ENCODE measurements at regions not wholly inside any gene's neighbourhood (a gene's known extent, or its start where the extent isn't known, plus 50 kb on each side); places are given as distances from the start of the nearest gene placed in this dataset.
"Not testable (repeated sequence)": the region's sequence is repeated elsewhere in the genome, so short reads cannot be mapped to it uniquely, and the experiment has no call there.

GRCh38 chr4:38512840-38513239 is 151.2 kb upstream of the KLF3 start:
- DNase-seq (ENCODE audit: low spot score): no peak

GRCh38 chr4:38514465-38515146 is 149.4 kb upstream of the KLF3 start:
- DNase-seq (ENCODE audit: low spot score): no peak

- no peak for DNase-seq (ENCODE audit: low spot score)
Measured at GRCh38 chr4:38516190-38516589, 147.8 kb upstream of the KLF3 start.

- no peak for DNase-seq (ENCODE audit: low spot score)
Measured at GRCh38 chr4:38519666-38520065, 144.3 kb upstream of the KLF3 start.

- no peak for DNase-seq (ENCODE audit: low spot score)
Measured at GRCh38 chr4:38523054-38523453, 140.9 kb upstream of the KLF3 start.

- DNase-seq (ENCODE audit: low spot score): no peak
Measured at GRCh38 chr4:38523524-38524448, 140.2 kb upstream of the KLF3 start.

GRCh38 chr4:38526412-38526811 is 137.6 kb upstream of the KLF3 start:
- peak; percentile 45 for DNase-seq (ENCODE audit: low spot score)

- peak; percentile 77 for DNase-seq (ENCODE audit: low spot score)
Measured at GRCh38 chr4:38529189-38530115, 134.5 kb upstream of the KLF3 start.

- DNase-seq (ENCODE audit: low spot score): no peak
Measured at GRCh38 chr4:38530486-38530885, 133.5 kb upstream of the KLF3 start.

GRCh38 chr4:38531141-38531727 is 132.8 kb upstream of the KLF3 start:
- DNase-seq (ENCODE audit: low spot score): no peak

- DNase-seq (ENCODE audit: low spot score): no peak
Measured at GRCh38 chr4:38532908-38533499, 131.0 kb upstream of the KLF3 start.

GRCh38 chr4:38534344-38535045 is 129.5 kb upstream of the KLF3 start:
- DNase-seq (ENCODE audit: low spot score): no peak

GRCh38 chr4:38535071-38535470 is 128.9 kb upstream of the KLF3 start:
- DNase-seq (ENCODE audit: low spot score): not testable (repeated sequence)

GRCh38 chr4:38535717-38536116 is 128.3 kb upstream of the KLF3 start:
- no peak for DNase-seq (ENCODE audit: low spot score)

GRCh38 chr4:38536716-38537115 is 127.3 kb upstream of the KLF3 start:
- no peak for DNase-seq (ENCODE audit: low spot score)

- no peak for DNase-seq (ENCODE audit: low spot score)
Measured at GRCh38 chr4:38537666-38538065, 126.3 kb upstream of the KLF3 start.

GRCh38 chr4:38538517-38538916 is 125.5 kb upstream of the KLF3 start:
- no peak for DNase-seq (ENCODE audit: low spot score)

GRCh38 chr4:38539501-38539900 is 124.5 kb upstream of the KLF3 start:
- DNase-seq (ENCODE audit: low spot score): no peak

GRCh38 chr4:38547052-38547451 is 116.9 kb upstream of the KLF3 start:
- DNase-seq (ENCODE audit: low spot score): no peak

- DNase-seq (ENCODE audit: low spot score): no peak
Measured at GRCh38 chr4:38548256-38548655, 115.7 kb upstream of the KLF3 start.

- no peak for DNase-seq (ENCODE audit: low spot score)
Measured at GRCh38 chr4:38559374-38559773, 104.6 kb upstream of the KLF3 start.

Data from mucosa of gallbladder (tissue), 1 donor.